IMR-90 (cell line): ENCODE measurements at regions not wholly inside any gene's neighbourhood (a gene's known extent, or its start where the extent isn't known, plus 50 kb on each side); places are given as distances from the start of the nearest gene placed in this dataset.

Experiments
- ATAC-seq: fragments of 200-7000 bp; cut with Tn5 transposase; 2 replicates; pipeline ENCODE4 v1.9.1; 2020; ENCODE audit warnings: low read depth, mild to moderate bottlenecking, moderate library complexity
- BruUV-seq: library from RNA; stranded (reverse); fragments of 400-500 nt; replicated peaks from 2 replicates; lab custom pipeline; 2021; lab: Mats Ljungman, UMichigan
- CTCF ChIA-PET: fragments of 300-600 bp; formaldehyde crosslinking; extraction: SDS; loops from one replicate; lab custom pipeline; 2021; ENCODE audit warnings: antibody characterized with exemption; lab: Yijun Ruan, JAX
- POLR2A ChIA-PET: fragments of 300-600 bp; sonication (Branson Sonifier 250); formaldehyde crosslinking; loops from one replicate; lab custom pipeline; 2022; ENCODE audit warnings: antibody characterized with exemption; ENCODE audit not compliant: unreplicated experiment; lab: Charles Lee
- DNase-seq: peaks from one replicate; pipeline ENCODE4 v3.0.0; 2013
- H2AFZ ChIP-seq: replicated peaks from 2 replicates; pipeline ENCODE3; 2013; ENCODE audit warnings: low read length, mild to moderate bottlenecking; ENCODE audit not compliant: poor library complexity
- H2AK5ac ChIP-seq: 2 replicates; pipeline ENCODE4 v1.6.1; 2013; ENCODE audit warnings: low read depth, low read length, inconsistent platforms
- H2AK9ac ChIP-seq: replicated peaks from 2 replicates; pipeline ENCODE3; 2013; ENCODE audit warnings: mild to moderate bottlenecking, low read depth, low read length, moderate library complexity; ENCODE audit not compliant: poor library complexity
- H2BK120ac ChIP-seq: 2 replicates; pipeline ENCODE4 v1.6.1; 2013; ENCODE audit warnings: low read depth, low read length, inconsistent platforms
- H2BK15ac ChIP-seq: 3 replicates; pipeline ENCODE4 v1.6.1; 2013; ENCODE audit warnings: low read depth, low read length, inconsistent platforms
- H2BK20ac ChIP-seq: 2 replicates; pipeline ENCODE4 v1.6.1; 2013; ENCODE audit warnings: low read depth, mild to moderate bottlenecking, inconsistent platforms, low read length, moderate library complexity
- H2BK5ac ChIP-seq: 2 replicates; pipeline ENCODE4 v1.6.1; 2013; ENCODE audit warnings: mild to moderate bottlenecking, low read depth, low read length, inconsistent platforms; ENCODE audit not compliant: poor library complexity, severe bottlenecking
- H3K14ac ChIP-seq: replicated peaks from 2 replicates; pipeline ENCODE4 v1.6.1; 2013; ENCODE audit warnings: low read depth, low read length, inconsistent platforms
- H3K18ac ChIP-seq: 2 replicates; pipeline ENCODE4 v1.6.1; 2013; ENCODE audit warnings: low read depth, low read length, control low read depth
- H3K23ac ChIP-seq: 2 replicates; pipeline ENCODE4 v1.6.1; 2013; ENCODE audit warnings: low read depth, low read length, inconsistent platforms
- H3K27ac ChIP-seq: 2 replicates; pipeline ENCODE4 v1.5.1; 2013; ENCODE audit warnings: mild to moderate bottlenecking, control low read depth, low read length; ENCODE audit not compliant: insufficient read depth
- H3K27me3 ChIP-seq: 2 replicates; pipeline ENCODE4 v1.6.1; 2013; ENCODE audit warnings: low read length; ENCODE audit not compliant: control insufficient read depth, insufficient read depth
- H3K36me3 ChIP-seq: 2 replicates; pipeline ENCODE4 v1.6.1; 2013; ENCODE audit warnings: low read length, mixed read lengths; ENCODE audit not compliant: control insufficient read depth, insufficient read depth
- H3K4ac ChIP-seq: 2 replicates; pipeline ENCODE4 v1.6.1; 2013; ENCODE audit warnings: low read depth, low read length, inconsistent platforms
- H3K4me1 ChIP-seq: 2 replicates; pipeline ENCODE4 v1.6.1; 2013; ENCODE audit warnings: low read length, mixed read lengths; ENCODE audit not compliant: control insufficient read depth, insufficient read depth
- H3K4me2 ChIP-seq: 2 replicates; pipeline ENCODE4 v1.6.1; 2013; ENCODE audit warnings: low read depth, mild to moderate bottlenecking, control low read depth, low read length, moderate library complexity
- H3K4me3 ChIP-seq: 2 replicates; pipeline ENCODE4 v1.5.1; 2013; ENCODE audit warnings: low read depth, mild to moderate bottlenecking, control low read depth, low read length, moderate library complexity; ENCODE audit not compliant: insufficient read depth
- H3K56ac ChIP-seq: 2 replicates; pipeline ENCODE4 v1.6.1; 2013; ENCODE audit warnings: low read length, inconsistent platforms; ENCODE audit not compliant: insufficient read depth; ENCODE audit errors: extremely low read depth
- H3K79me1 ChIP-seq, 2 experiments: 2 replicates each; pipeline ENCODE4 v1.6.1; 2013; ENCODE audit warnings: low read length in 2 of 2, inconsistent platforms in 1 of 2, low read depth in 1 of 2
- H3K9ac ChIP-seq: 2 replicates; pipeline ENCODE4 v1.6.1; 2013; ENCODE audit warnings: low read depth, low read length, control low read depth
- H3K9me1 ChIP-seq: 2 replicates; pipeline ENCODE4 v1.6.1; 2013; ENCODE audit warnings: low read length, inconsistent platforms; ENCODE audit not compliant: insufficient read depth
- H3K9me3 ChIP-seq: 2 replicates; pipeline ENCODE4 v1.6.1; 2013; ENCODE audit warnings: low read length; ENCODE audit not compliant: control insufficient read depth, insufficient read depth
- H4K20me1 ChIP-seq: 2 replicates; pipeline ENCODE4 v1.6.1; 2013; ENCODE audit warnings: low read length, inconsistent platforms; ENCODE audit not compliant: insufficient read depth
- H4K5ac ChIP-seq: 2 replicates; pipeline ENCODE4 v1.6.1; 2013; ENCODE audit warnings: mild to moderate bottlenecking, low read depth, low read length, control low read depth
- H4K8ac ChIP-seq, 2 experiments: 2 replicates each; pipeline ENCODE4 v1.6.1; 2013; ENCODE audit warnings: low read depth in 2 of 2, low read length in 2 of 2, control low read depth in 1 of 2, inconsistent platforms in 1 of 2
- H4K91ac ChIP-seq: 2 replicates; pipeline ENCODE4 v1.6.1; 2013; ENCODE audit warnings: low read depth, low read length, inconsistent platforms; ENCODE audit not compliant: insufficient read depth
- BHLHE40 ChIP-seq: fragments of 150-350 bp; IDR thresholded peaks from 2 replicates; pipeline ENCODE4 v1.6.1; 2016; ENCODE audit warnings: mild to moderate bottlenecking, low read depth, low read length
- CEBPB ChIP-seq: IDR thresholded peaks from 2 replicates; pipeline ENCODE4 v1.6.1; 2012; ENCODE audit warnings: low read depth, low read length, improper control_type of control experiment
- CTCF ChIP-seq: conservative IDR thresholded peaks from 2 replicates; pipeline ENCODE4 v1.5.1; 2012; ENCODE audit warnings: mild to moderate bottlenecking, low read depth, low read length, improper control_type of control experiment
- FOS ChIP-seq: fragments of 150-350 bp; IDR thresholded peaks from 2 replicates; pipeline ENCODE4 v1.6.1; 2016; ENCODE audit warnings: low read depth, low read length
- MAFK ChIP-seq: IDR thresholded peaks from 2 replicates; pipeline ENCODE4 v1.6.1; 2012; ENCODE audit warnings: low read depth, low read length, improper control_type of control experiment
- MAZ ChIP-seq: IDR thresholded peaks from 2 replicates; pipeline ENCODE4 v1.6.1; 2012; ENCODE audit warnings: low read depth, mild to moderate bottlenecking, low read length, improper control_type of control experiment, moderate library complexity, borderline replicate concordance
- MXI1 ChIP-seq: IDR thresholded peaks from 2 replicates; pipeline ENCODE4 v1.6.1; 2012; ENCODE audit warnings: low read depth, mild to moderate bottlenecking, low read length, moderate library complexity, borderline replicate concordance
- WGBS, 2 experiments: methylation state at CpG; one replicate each; pipeline versions ENCODE4 v1.1.5 to v1.1.7; 2013; ENCODE audit warnings: missing lambda C conversion rate in 2 of 2; ENCODE audit not compliant: insufficient read length in 1 of 2; ENCODE audit errors: extremely low coverage in 2 of 2; 5-methylcytosine and 5-hydroxymethylcytosine counted together
- dilution Hi-C: fragments of 300-500 bp; cut with HindIII; formaldehyde crosslinking; loops from one replicate; pipeline ENCODE4 v1.14.3; 2018; ENCODE audit warnings: low sequenced_read_pairs; ENCODE audit not compliant: unreplicated experiment
- in situ Hi-C: fragments of 300-500 bp; cut with MboI; formaldehyde crosslinking; loops from 3 replicates; pipeline ENCODE4 v1.14.3; 2019; ENCODE audit warnings: low sequenced_read_pairs, inconsistent platforms, mixed read lengths
- intact Hi-C: fragments of 100-400 bp; cut with micrococcal nuclease; formaldehyde crosslinking; loops from 2 replicates; pipeline ENCODE4 v1.10.0; 2022
- TF ChIP-seq, protein P1 (sequence below): fragments of 150-350 bp; IDR thresholded peaks from 2 replicates; pipeline ENCODE4 v1.6.1; 2016; ENCODE audit warnings: low read depth, mild to moderate bottlenecking, low read length, moderate library complexity, borderline replicate concordance

DNA sequence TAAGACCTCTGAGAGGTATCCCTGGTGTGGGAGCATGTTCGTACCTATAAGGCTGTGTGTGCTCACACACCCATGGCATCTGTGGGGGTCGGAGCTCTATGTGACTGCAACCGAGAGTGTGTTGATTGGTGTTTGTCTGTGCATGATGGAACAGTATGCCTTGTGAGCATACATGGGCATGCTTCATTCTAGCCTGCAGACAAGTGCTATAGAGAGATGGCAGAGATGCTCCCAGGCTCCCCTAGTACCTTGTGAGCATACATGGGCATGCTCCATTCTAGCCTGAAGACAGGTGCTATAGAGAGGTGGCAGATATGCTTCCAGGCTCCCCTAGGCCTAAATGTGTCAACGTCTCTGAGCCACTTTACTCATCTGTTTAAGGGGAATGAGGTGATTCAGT lies 447.5 kb downstream of the INSC start:
- Histone ChIP-seq H3K18ac (no peak overlapping the region), H3K9me1 (no peaks in the 10 kb centered on the region), H3K4me3 (no peak overlapping the region), H3K56ac (no peak overlapping the region), H3K23ac (no peak overlapping the region), H4K5ac (no peak overlapping the region), H2BK5ac (no peak overlapping the region), H3K9ac (no peak overlapping the region), H3K27me3 (peaks cover 2% of the 10 kb centered on the region; the same call in 1 of the 2 replicates), H2AK5ac (no peak overlapping the region), H2AK9ac (no peak overlapping the region), H2AFZ (no peak overlapping the region), H3K79me1 (no peaks in the 10 kb centered on the region), H3K36me3 (no peaks in the 10 kb centered on the region), H3K4me1 (no peaks in the 10 kb centered on the region), H3K14ac (no peak overlapping the region), H3K9me3 (no peaks in the 10 kb centered on the region), H4K8ac (no peak overlapping the region), H2BK120ac (no peak overlapping the region), H3K4ac (no peak overlapping the region), H3K27ac (no peak overlapping the region), H2BK15ac (no peak overlapping the region), H2BK20ac (no peak overlapping the region), H3K4me2 (no peak overlapping the region), H4K91ac (no peak overlapping the region), H4K20me1 (no peaks in the 10 kb centered on the region)
- no peak for DNase-seq
- CTCF ChIA-PET: no interaction called here
- POLR2A ChIA-PET: no interaction called here
- dilution Hi-C loops: no loop called here
- TF ChIP-seq CTCF (no peak), MAFK (no peak), FOS (no peak), MXI1 (no peak), BHLHE40 (no peak), MAZ (no peak), CEBPB (no peak)
- TF ChIP-seq, protein P1, sequence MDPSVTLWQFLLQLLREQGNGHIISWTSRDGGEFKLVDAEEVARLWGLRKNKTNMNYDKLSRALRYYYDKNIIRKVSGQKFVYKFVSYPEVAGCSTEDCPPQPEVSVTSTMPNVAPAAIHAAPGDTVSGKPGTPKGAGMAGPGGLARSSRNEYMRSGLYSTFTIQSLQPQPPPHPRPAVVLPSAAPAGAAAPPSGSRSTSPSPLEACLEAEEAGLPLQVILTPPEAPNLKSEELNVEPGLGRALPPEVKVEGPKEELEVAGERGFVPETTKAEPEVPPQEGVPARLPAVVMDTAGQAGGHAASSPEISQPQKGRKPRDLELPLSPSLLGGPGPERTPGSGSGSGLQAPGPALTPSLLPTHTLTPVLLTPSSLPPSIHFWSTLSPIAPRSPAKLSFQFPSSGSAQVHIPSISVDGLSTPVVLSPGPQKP: no peak
- no CpG with 5 or more reads among the region's 4 CpGs for WGBS, 2 experiments
- in situ Hi-C loops: no loop called here
- intact Hi-C loops: no loop called here
- no TSS peak for BruUV-seq
- no peak for ATAC-seq
